HG02970 (cell line): ENCODE measurements at regions not wholly inside any gene's neighbourhood (a gene's known extent, or its start where the extent isn't known, plus 50 kb on each side); places are given as distances from the start of the nearest gene placed in this dataset.

Source experiments
- ATAC-seq: cut with Tn5 transposase; IDR thresholded peaks from one replicate; pipeline ENCODE4 v1.9.1; 2021; ENCODE audit warnings: mild to moderate bottlenecking, moderate library complexity, moderate number of reproducible peaks; ENCODE audit not compliant: unreplicated experiment, low FRiP score

DNA sequence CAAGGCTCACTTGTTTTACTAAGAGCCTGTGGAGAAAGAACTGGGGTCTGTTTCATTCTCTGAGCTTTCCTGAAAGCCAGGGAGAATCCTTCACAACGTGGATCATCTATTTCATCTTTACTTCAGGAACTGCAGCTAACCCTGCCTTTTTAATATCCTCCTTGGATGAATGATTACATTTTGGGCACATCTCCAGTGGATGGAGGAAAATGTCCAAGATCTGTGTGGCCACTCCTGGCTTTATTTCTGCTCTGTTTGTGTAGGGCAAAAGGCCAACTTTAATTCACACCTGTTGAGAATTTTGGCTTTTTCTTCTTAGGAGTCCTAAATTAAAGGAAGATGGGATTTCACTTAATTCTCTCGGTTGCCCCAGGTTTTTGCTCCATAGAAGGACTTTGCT, 69.5 kb upstream of the CACNA1E start:
- no peak for ATAC-seq

DNA sequence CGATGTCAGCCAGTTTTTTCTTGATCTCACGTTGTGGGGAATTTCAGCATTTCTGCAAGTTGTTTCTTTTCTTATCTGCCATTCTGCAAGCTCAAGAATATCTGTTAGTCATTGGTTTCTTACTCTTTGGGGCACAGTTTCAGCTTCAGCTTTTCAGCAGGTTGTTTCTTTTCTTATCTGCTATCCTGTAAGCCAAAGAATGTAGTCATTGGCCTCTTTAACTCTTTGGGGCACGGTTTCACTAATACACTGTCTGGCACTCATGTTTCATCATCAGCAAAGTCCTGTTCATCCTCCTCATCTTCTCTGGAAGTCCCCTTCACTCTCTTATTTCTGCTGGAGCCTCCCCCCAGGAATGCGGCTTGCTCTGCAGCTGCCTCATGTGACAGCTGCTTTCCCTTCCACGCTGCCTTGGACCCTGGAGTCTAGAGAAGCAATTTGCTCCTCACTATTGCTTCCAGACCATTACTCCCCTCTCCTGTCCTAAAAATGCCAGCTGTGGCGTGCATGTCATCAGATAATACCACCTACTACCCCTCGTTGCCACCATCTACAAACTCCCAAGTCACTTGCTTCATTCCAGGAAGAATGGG, 67.0 kb upstream of the CACNA1E start:
- no peak for ATAC-seq

DNA sequence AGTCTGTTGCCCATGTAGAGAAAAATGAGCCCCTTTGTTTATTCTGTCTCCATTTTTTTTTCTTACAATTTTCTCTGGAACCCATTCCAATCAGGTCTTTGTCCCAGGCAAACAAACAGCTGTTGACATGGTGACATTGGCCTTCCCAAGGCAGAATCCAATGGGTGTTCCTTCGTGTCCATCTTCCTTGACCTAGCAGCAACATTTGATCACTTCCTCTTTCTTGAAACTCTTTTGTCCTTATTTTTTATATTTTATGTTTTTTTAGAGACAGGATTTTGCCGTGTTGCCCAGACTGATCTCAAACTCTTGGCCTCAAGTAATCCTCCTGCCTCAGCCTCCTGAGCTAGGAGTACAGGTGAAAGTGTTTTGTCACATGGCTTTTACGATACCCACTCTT, 65.4 kb upstream of the CACNA1E start:
- no peak for ATAC-seq

GRCh38 chr1:181423301-181423918, 59.9 kb upstream of the CACNA1E start:
- no peak for ATAC-seq

GRCh38 chr1:181424786-181425403, 58.4 kb upstream of the CACNA1E start:
- ATAC-seq = no peak

DNA sequence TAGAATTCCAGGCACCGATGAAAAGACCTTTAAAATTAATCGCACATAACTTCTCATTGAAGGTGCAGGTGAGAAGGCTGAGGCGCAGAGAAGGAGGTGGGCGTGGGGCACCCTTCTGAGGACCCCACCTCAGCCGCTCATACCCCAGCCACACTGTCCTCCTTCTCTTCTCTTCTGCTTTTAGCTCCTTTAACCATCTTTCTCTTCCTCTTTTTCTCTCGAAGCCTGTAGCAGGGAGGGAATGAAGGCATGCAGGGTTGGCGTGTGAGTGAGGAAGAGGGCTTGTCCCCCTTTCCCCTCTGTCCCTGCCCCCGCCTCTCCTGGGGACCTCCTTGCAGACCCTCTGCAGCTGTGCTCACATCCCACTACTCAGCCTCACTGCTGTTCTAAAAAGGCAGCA, 57.8 kb upstream of the CACNA1E start:
- ATAC-seq = no peak

DNA sequence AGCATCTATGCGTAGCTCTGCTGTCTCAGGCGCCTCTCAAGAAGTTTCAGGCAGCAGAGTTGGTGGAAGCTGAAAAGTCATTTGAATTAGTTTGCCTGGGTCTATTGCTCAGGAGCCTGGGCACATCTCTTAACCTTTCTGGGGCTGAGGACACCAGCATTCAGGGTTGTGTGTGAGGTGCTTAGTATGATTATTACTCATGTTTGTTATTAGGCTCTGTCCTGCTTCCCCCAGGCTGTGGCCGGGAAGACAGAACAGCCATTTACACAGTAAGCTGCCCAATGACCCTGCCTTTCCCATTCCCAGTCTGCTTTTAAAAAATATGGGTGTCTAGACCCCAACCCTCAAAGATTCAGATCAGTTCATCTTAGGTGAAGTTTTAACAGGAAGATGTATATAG, 53.9 kb upstream of the CACNA1E start:
- no peak for ATAC-seq

GRCh38 chr1:181430015-181430885, 53.1 kb upstream of the CACNA1E start:
- ATAC-seq = no peak
